ENCODE measurements at regions not wholly inside any gene's neighbourhood (a gene's known extent, or its start where the extent isn't known, plus 50 kb on each side); places are given as distances from the start of the nearest gene placed in this dataset.

DNA sequence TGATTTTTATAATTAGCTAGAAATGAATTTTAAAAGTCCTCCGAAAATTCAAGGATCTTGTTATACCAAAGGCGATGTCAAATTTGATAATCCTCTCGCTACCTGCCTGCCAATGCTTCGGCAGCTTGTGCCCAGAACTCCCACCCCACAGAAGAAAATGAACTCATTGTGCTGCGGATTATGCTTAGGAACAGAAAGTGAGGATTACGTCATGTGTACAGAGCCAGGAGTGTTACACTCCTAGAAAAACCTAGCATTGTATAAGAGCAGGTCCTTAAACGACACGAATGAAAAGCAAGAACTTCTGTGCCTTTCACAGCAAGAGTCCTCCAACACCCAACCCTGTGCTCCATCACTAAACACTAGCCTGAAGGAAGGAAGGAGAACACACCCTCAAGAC, 168.3 kb downstream of the RNF152 start:
- Mint-ChIP-seq H3K36me3 (ENCODE audit: low read depth) (no peaks in the 10 kb centered on the region), H3K9me3 (ENCODE audit: low read depth) (peaks cover 2% of the 10 kb centered on the region), H3K4me3 (no peak overlapping the region), H3K27ac (no peak overlapping the region), H3K4me1 (no peaks in the 10 kb centered on the region), H3K27me3 (no peaks in the 10 kb centered on the region)
- ChIA-PET CTCF (interaction anchor here (1.1 to 1.2 kb wide), 2 partner anchors 12 to 407 kb away, joined by 3 read pairs; no protein-coding TSS in a partner anchor), POLR2A (no interaction called here)
- intact Hi-C loops (cut with DNase I, micrococcal nuclease): no loop called here
- ATAC-seq: no peak
- no peak for DNase-seq

DNA sequence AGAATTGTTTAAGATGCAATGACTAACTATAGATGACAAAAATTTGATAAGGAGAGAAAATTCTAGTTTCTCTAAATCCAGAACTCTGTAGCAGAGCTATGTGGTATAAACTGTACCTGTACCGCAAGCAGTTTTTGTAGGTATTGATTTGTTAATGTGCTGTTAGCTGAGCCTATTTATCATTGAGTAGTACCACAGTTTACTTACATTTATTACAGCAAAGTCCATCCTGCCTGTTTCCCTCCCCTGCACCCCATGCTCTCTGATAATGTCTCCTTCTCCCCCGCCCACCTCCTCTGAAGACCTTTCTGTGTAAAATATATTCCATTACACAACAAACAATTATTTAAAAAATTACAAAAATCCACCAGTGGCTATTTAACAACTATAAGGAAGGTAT, 170.6 kb downstream of the RNF152 start:
- H3K36me3 Mint-ChIP-seq (ENCODE audit: low read depth): no peaks in the 10 kb centered on the region
- peaks cover 2% of the 10 kb centered on the region for H3K9me3 Mint-ChIP-seq (ENCODE audit: low read depth)
- DNase-seq (no peak), ATAC-seq (no peak)
- ChIA-PET CTCF (no interaction called here), POLR2A (no interaction called here)
- intact Hi-C loops (cut with DNase I, micrococcal nuclease): no loop called here
- peaks cover 2% of the 10 kb centered on the region for H3K27me3 Mint-ChIP-seq
- no peak overlapping the region for H3K27ac Mint-ChIP-seq
- H3K4me1 Mint-ChIP-seq: no peaks in the 10 kb centered on the region
- H3K4me3 Mint-ChIP-seq: no peak overlapping the region

GRCh38 chr18:61720496-61720895, 172.3 kb downstream of the RNF152 start:
- POLR2A ChIA-PET: no interaction called here

GRCh38 chr18:61719671-61720070, 173.1 kb downstream of the RNF152 start:
- intact Hi-C loops (cut with DNase I, micrococcal nuclease): no loop called here
- DNase-seq (no peak), ATAC-seq (no peak)
- H3K36me3 Mint-ChIP-seq (ENCODE audit: low read depth): no peaks in the 10 kb centered on the region
- H3K27ac Mint-ChIP-seq: no peak overlapping the region
- POLR2A ChIA-PET: no interaction called here
- no peaks in the 10 kb centered on the region for H3K4me1 Mint-ChIP-seq
- CTCF ChIA-PET: no interaction called here
- H3K9me3 Mint-ChIP-seq (ENCODE audit: low read depth): no peaks in the 10 kb centered on the region
- H3K27me3 Mint-ChIP-seq: peaks cover 2% of the 10 kb centered on the region
- no peak overlapping the region for H3K4me3 Mint-ChIP-seq

More at GRCh38 chr18:61720496-61720895, 172.3 kb downstream of the RNF152 start:
- CTCF ChIA-PET: no interaction called here
- ATAC-seq (no peak), DNase-seq (no peak)
- H3K36me3 Mint-ChIP-seq (ENCODE audit: low read depth): no peaks in the 10 kb centered on the region
- intact Hi-C loops (cut with DNase I, micrococcal nuclease): no loop called here
- no peak overlapping the region for H3K4me3 Mint-ChIP-seq
- no peaks in the 10 kb centered on the region for H3K4me1 Mint-ChIP-seq
- no peaks in the 10 kb centered on the region for H3K9me3 Mint-ChIP-seq (ENCODE audit: low read depth)
- no peak overlapping the region for H3K27ac Mint-ChIP-seq
- H3K27me3 Mint-ChIP-seq: peaks cover 2% of the 10 kb centered on the region

- Mint-ChIP-seq H3K4me3 (no peak overlapping the region), H3K9me3 (ENCODE audit: low read depth) (no peaks in the 10 kb centered on the region), H3K4me1 (no peaks in the 10 kb centered on the region), H3K27me3 (peaks cover 2% of the 10 kb centered on the region), H3K27ac (no peak overlapping the region), H3K36me3 (ENCODE audit: low read depth) (no peaks in the 10 kb centered on the region)
- ChIA-PET POLR2A (no interaction called here), CTCF (no interaction called here)
- intact Hi-C loops (cut with DNase I, micrococcal nuclease): no loop called here
- ATAC-seq (no peak), DNase-seq (no peak)
Measured at GRCh38 chr18:61718944-61719343, 173.9 kb downstream of the RNF152 start.

DNA sequence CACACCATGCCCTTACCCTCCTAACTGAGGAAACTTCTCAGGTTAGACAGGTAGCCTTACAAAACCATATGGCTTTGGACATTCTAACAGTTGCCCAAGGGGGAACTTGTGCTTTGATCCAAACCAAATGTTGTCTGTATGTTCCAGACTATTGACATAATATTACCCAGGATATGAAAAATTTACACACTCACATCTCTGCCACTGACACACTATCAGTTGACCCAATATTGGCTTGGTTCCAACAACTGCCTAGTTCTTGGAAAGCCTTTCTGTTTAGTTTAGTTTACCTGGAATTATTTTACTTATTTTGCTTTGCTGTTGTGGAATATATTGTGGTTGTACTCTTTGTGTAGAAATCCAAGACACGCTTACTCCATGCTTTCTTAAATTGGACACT, 178.4 kb downstream of the RNF152 start:
- POLR2A ChIA-PET: no interaction called here
- no peak for DNase-seq
- intact Hi-C loops (cut with DNase I, micrococcal nuclease): no loop called here
- H3K9me3 Mint-ChIP-seq (ENCODE audit: low read depth): no peaks in the 10 kb centered on the region
- no peak for ATAC-seq
- CTCF ChIA-PET: no interaction called here
- H3K4me1 Mint-ChIP-seq: no peaks in the 10 kb centered on the region
- no peak overlapping the region for H3K27ac Mint-ChIP-seq
- H3K27me3 Mint-ChIP-seq: peaks cover 2% of the 10 kb centered on the region
- no peak overlapping the region for H3K4me3 Mint-ChIP-seq
- no peaks in the 10 kb centered on the region for H3K36me3 Mint-ChIP-seq (ENCODE audit: low read depth)

GRCh38 chr18:61713502-61713901, 179.3 kb downstream of the RNF152 start:
- Mint-ChIP-seq H3K27ac (no peak overlapping the region), H3K4me3 (no peak overlapping the region), H3K4me1 (no peaks in the 10 kb centered on the region), H3K9me3 (ENCODE audit: low read depth) (no peaks in the 10 kb centered on the region), H3K27me3 (peaks cover 3% of the 10 kb centered on the region), H3K36me3 (ENCODE audit: low read depth) (no peaks in the 10 kb centered on the region)
- DNase-seq (no peak), ATAC-seq (no peak)
- CTCF ChIA-PET: no interaction called here
- intact Hi-C loops (cut with DNase I, micrococcal nuclease): no loop called here
- POLR2A ChIA-PET: no interaction called here

GRCh38 chr18:61710082-61710620, 182.7 kb downstream of the RNF152 start:
- Mint-ChIP-seq H3K27me3 (peaks cover 15% of the 10 kb centered on the region), H3K9me3 (ENCODE audit: low read depth) (no peaks in the 10 kb centered on the region), H3K36me3 (ENCODE audit: low read depth) (no peaks in the 10 kb centered on the region), H3K27ac (no peak overlapping the region), H3K4me1 (no peaks in the 10 kb centered on the region), H3K4me3 (no peak overlapping the region)
- ChIA-PET CTCF (no interaction called here), POLR2A (no interaction called here)
- DNase-seq (no peak), ATAC-seq (no peak)
- intact Hi-C loops (cut with DNase I, micrococcal nuclease): no loop called here

- Mint-ChIP-seq H3K9me3 (ENCODE audit: low read depth) (no peaks in the 10 kb centered on the region), H3K4me1 (no peaks in the 10 kb centered on the region), H3K36me3 (ENCODE audit: low read depth) (no peaks in the 10 kb centered on the region), H3K27me3 (peaks cover 15% of the 10 kb centered on the region), H3K4me3 (no peak overlapping the region), H3K27ac (no peak overlapping the region)
- intact Hi-C loops (cut with DNase I, micrococcal nuclease): no loop called here
- DNase-seq: no peak
- ChIA-PET CTCF (no interaction called here), POLR2A (no interaction called here)
- no peak for ATAC-seq
Measured at GRCh38 chr18:61706276-61706915, 186.4 kb downstream of the RNF152 start.

- H3K27me3 Mint-ChIP-seq: peaks cover 12% of the 10 kb centered on the region
- DNase-seq (no peak), ATAC-seq (no peak)
- H3K4me1 Mint-ChIP-seq: no peaks in the 10 kb centered on the region
- intact Hi-C loops (cut with DNase I, micrococcal nuclease): no loop called here
- no peak overlapping the region for H3K27ac Mint-ChIP-seq
- CTCF ChIA-PET: no interaction called here
- H3K4me3 Mint-ChIP-seq: no peak overlapping the region
- POLR2A ChIA-PET: no interaction called here
- no peaks in the 10 kb centered on the region for H3K36me3 Mint-ChIP-seq (ENCODE audit: low read depth)
- no peaks in the 10 kb centered on the region for H3K9me3 Mint-ChIP-seq (ENCODE audit: low read depth)
Measured at GRCh38 chr18:61703508-61703907, 189.3 kb downstream of the RNF152 start.

DNA sequence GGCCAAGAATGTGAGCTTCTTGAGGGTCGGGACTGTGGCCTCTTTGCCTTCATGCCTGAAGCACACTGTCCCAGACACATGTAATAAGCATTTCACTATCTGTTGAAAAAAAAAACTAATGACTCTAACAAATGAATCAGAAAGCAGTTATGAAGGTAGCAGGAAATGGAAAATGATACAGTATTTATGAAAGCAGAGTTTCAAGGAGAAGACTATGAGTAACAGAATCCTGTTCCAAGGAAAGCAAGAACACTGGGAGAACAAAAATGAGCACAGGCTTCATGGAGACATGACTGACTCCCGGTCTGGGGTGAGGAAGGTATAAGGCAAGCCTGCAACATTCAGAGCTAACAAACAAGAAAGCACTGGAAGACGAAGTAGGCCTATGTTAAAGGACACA, 190.8 kb downstream of the RNF152 start:
- ChIA-PET POLR2A (no interaction called here), CTCF (no interaction called here)

GRCh38 chr18:61699397-61700110, 193.3 kb downstream of the RNF152 start:
- CTCF ChIA-PET: interaction anchor here (0.5 kb wide), 1 partner anchor 83 kb away, joined by 3 read pairs; no protein-coding TSS in a partner anchor
- Mint-ChIP-seq H3K27me3 (peaks cover 4% of the 10 kb centered on the region), H3K9me3 (ENCODE audit: low read depth) (no peaks in the 10 kb centered on the region), H3K27ac (no peak overlapping the region), H3K4me3 (no peak overlapping the region), H3K36me3 (ENCODE audit: low read depth) (no peaks in the 10 kb centered on the region), H3K4me1 (no peaks in the 10 kb centered on the region)
- no peak for ATAC-seq
- POLR2A ChIA-PET: no interaction called here
- no peak for DNase-seq
- intact Hi-C loops (cut with DNase I, micrococcal nuclease): no loop called here

More for the DNA sequence above, 190.8 kb downstream of the RNF152 start:
- Mint-ChIP-seq H3K4me1 (no peaks in the 10 kb centered on the region), H3K27me3 (peaks cover 4% of the 10 kb centered on the region), H3K9me3 (ENCODE audit: low read depth) (no peaks in the 10 kb centered on the region), H3K36me3 (ENCODE audit: low read depth) (no peaks in the 10 kb centered on the region), H3K27ac (no peak overlapping the region), H3K4me3 (no peak overlapping the region)
- ATAC-seq (no peak), DNase-seq (no peak)
- intact Hi-C loops (cut with DNase I, micrococcal nuclease): no loop called here
